ENCODE measurements at regions not wholly inside any gene's neighbourhood (a gene's known extent, or its start where the extent isn't known, plus 50 kb on each side); places are given as distances from the start of the nearest gene placed in this dataset.

GRCh38 chr11:92411431-92411830 lies 186.8 kb downstream of the FAT3 start:
- no peaks in the 10 kb centered on the region for H3K4me1 ChIP-seq (ENCODE audit: control insufficient read depth in 2 of 2, insufficient read depth in 2 of 2, low read length in 2 of 2)
- H3K27ac ChIP-seq (ENCODE audit: low read depth in 2 of 2, low read length in 2 of 2) = no peak overlapping the region
- no peak overlapping the region for H3K9ac ChIP-seq (ENCODE audit: low read depth in 1 of 2, low read length in 2 of 2)
- H3K4me3 ChIP-seq (ENCODE audit: low read length in 2 of 2) = no peak overlapping the region
- no peaks in the 10 kb centered on the region for H3K9me3 ChIP-seq (ENCODE audit: control insufficient read depth in 2 of 2, low read length in 2 of 2)
- no peaks in the 10 kb centered on the region for H3K27me3 ChIP-seq (ENCODE audit: control insufficient read depth in 2 of 2, insufficient read depth in 2 of 2, low read length in 2 of 2)
- no peaks in the 10 kb centered on the region for H3K36me3 ChIP-seq (ENCODE audit: control insufficient read depth in 2 of 2, insufficient read depth in 2 of 2, low read length in 2 of 2)

GRCh38 chr11:92413757-92414513 lies 189.3 kb downstream of the FAT3 start:
- Histone ChIP-seq H3K27ac (ENCODE audit: low read depth in 2 of 2, low read length in 2 of 2) (no peak overlapping the region), H3K9ac (ENCODE audit: low read depth in 1 of 2, low read length in 2 of 2) (no peak overlapping the region), H3K4me1 (ENCODE audit: control insufficient read depth in 2 of 2, insufficient read depth in 2 of 2, low read length in 2 of 2) (no peaks in the 10 kb centered on the region), H3K9me3 (ENCODE audit: control insufficient read depth in 2 of 2, low read length in 2 of 2) (no peaks in the 10 kb centered on the region), H3K27me3 (ENCODE audit: control insufficient read depth in 2 of 2, insufficient read depth in 2 of 2, low read length in 2 of 2) (no peaks in the 10 kb centered on the region), H3K4me3 (ENCODE audit: low read length in 2 of 2) (no peak overlapping the region), H3K36me3 (ENCODE audit: control insufficient read depth in 2 of 2, insufficient read depth in 2 of 2, low read length in 2 of 2) (no peaks in the 10 kb centered on the region)

- H3K36me3 ChIP-seq (ENCODE audit: control insufficient read depth in 2 of 2, insufficient read depth in 2 of 2, low read length in 2 of 2) = no peaks in the 10 kb centered on the region
- no peak overlapping the region for H3K9ac ChIP-seq (ENCODE audit: low read depth in 1 of 2, low read length in 2 of 2)
- H3K27me3 ChIP-seq (ENCODE audit: control insufficient read depth in 2 of 2, insufficient read depth in 2 of 2, low read length in 2 of 2) = no peaks in the 10 kb centered on the region
- H3K27ac ChIP-seq (ENCODE audit: low read depth in 2 of 2, low read length in 2 of 2) = no peak overlapping the region
- H3K4me3 ChIP-seq (ENCODE audit: low read length in 2 of 2) = no peak overlapping the region
- H3K9me3 ChIP-seq (ENCODE audit: control insufficient read depth in 2 of 2, low read length in 2 of 2) = no peaks in the 10 kb centered on the region
- H3K4me1 ChIP-seq (ENCODE audit: control insufficient read depth in 2 of 2, insufficient read depth in 2 of 2, low read length in 2 of 2) = no peaks in the 10 kb centered on the region
These were observed 192.5 kb downstream of the FAT3 start for GRCh38 chr11:92416971-92417725.

GRCh38 chr11:92423115-92424034 lies 198.8 kb downstream of the FAT3 start:
- Histone ChIP-seq H3K9me3 (ENCODE audit: control insufficient read depth in 2 of 2, low read length in 2 of 2) (no peaks in the 10 kb centered on the region), H3K27ac (ENCODE audit: low read depth in 2 of 2, low read length in 2 of 2) (no peak overlapping the region), H3K4me1 (ENCODE audit: control insufficient read depth in 2 of 2, insufficient read depth in 2 of 2, low read length in 2 of 2) (no peaks in the 10 kb centered on the region), H3K9ac (ENCODE audit: low read depth in 1 of 2, low read length in 2 of 2) (no peak overlapping the region), H3K27me3 (ENCODE audit: control insufficient read depth in 2 of 2, insufficient read depth in 2 of 2, low read length in 2 of 2) (no peaks in the 10 kb centered on the region), H3K36me3 (ENCODE audit: control insufficient read depth in 2 of 2, insufficient read depth in 2 of 2, low read length in 2 of 2) (no peaks in the 10 kb centered on the region), H3K4me3 (ENCODE audit: low read length in 2 of 2) (no peak overlapping the region)

GRCh38 chr11:92424281-92424680 lies 199.7 kb downstream of the FAT3 start:
- H3K9ac ChIP-seq (ENCODE audit: low read depth in 1 of 2, low read length in 2 of 2) = no peak overlapping the region
- no peak overlapping the region for H3K27ac ChIP-seq (ENCODE audit: low read depth in 2 of 2, low read length in 2 of 2)
- no peaks in the 10 kb centered on the region for H3K36me3 ChIP-seq (ENCODE audit: control insufficient read depth in 2 of 2, insufficient read depth in 2 of 2, low read length in 2 of 2)
- no peaks in the 10 kb centered on the region for H3K9me3 ChIP-seq (ENCODE audit: control insufficient read depth in 2 of 2, low read length in 2 of 2)
- H3K27me3 ChIP-seq (ENCODE audit: control insufficient read depth in 2 of 2, insufficient read depth in 2 of 2, low read length in 2 of 2) = no peaks in the 10 kb centered on the region
- no peaks in the 10 kb centered on the region for H3K4me1 ChIP-seq (ENCODE audit: control insufficient read depth in 2 of 2, insufficient read depth in 2 of 2, low read length in 2 of 2)
- no peak overlapping the region for H3K4me3 ChIP-seq (ENCODE audit: low read length in 2 of 2)

GRCh38 chr11:92425127-92425526 lies 200.5 kb downstream of the FAT3 start:
- H3K4me1 ChIP-seq (ENCODE audit: control insufficient read depth in 2 of 2, insufficient read depth in 2 of 2, low read length in 2 of 2) = no peaks in the 10 kb centered on the region
- H3K27me3 ChIP-seq (ENCODE audit: control insufficient read depth in 2 of 2, insufficient read depth in 2 of 2, low read length in 2 of 2) = no peaks in the 10 kb centered on the region
- no peak overlapping the region for H3K9ac ChIP-seq (ENCODE audit: low read depth in 1 of 2, low read length in 2 of 2)
- no peaks in the 10 kb centered on the region for H3K36me3 ChIP-seq (ENCODE audit: control insufficient read depth in 2 of 2, insufficient read depth in 2 of 2, low read length in 2 of 2)
- no peak overlapping the region for H3K27ac ChIP-seq (ENCODE audit: low read depth in 2 of 2, low read length in 2 of 2)
- H3K4me3 ChIP-seq (ENCODE audit: low read length in 2 of 2) = no peak overlapping the region
- no peaks in the 10 kb centered on the region for H3K9me3 ChIP-seq (ENCODE audit: control insufficient read depth in 2 of 2, low read length in 2 of 2)

GRCh38 chr11:92432515-92432914 lies 207.9 kb downstream of the FAT3 start:
- Histone ChIP-seq H3K4me3 (ENCODE audit: low read length in 2 of 2) (no peak overlapping the region), H3K9me3 (ENCODE audit: control insufficient read depth in 2 of 2, low read length in 2 of 2) (no peaks in the 10 kb centered on the region), H3K27me3 (ENCODE audit: control insufficient read depth in 2 of 2, insufficient read depth in 2 of 2, low read length in 2 of 2) (no peaks in the 10 kb centered on the region), H3K36me3 (ENCODE audit: control insufficient read depth in 2 of 2, insufficient read depth in 2 of 2, low read length in 2 of 2) (no peaks in the 10 kb centered on the region), H3K9ac (ENCODE audit: low read depth in 1 of 2, low read length in 2 of 2) (no peak overlapping the region), H3K4me1 (ENCODE audit: control insufficient read depth in 2 of 2, insufficient read depth in 2 of 2, low read length in 2 of 2) (no peaks in the 10 kb centered on the region), H3K27ac (ENCODE audit: low read depth in 2 of 2, low read length in 2 of 2) (no peak overlapping the region)

- Histone ChIP-seq H3K4me1 (ENCODE audit: control insufficient read depth in 2 of 2, insufficient read depth in 2 of 2, low read length in 2 of 2) (no peaks in the 10 kb centered on the region), H3K4me3 (ENCODE audit: low read length in 2 of 2) (no peak overlapping the region), H3K9ac (ENCODE audit: low read depth in 1 of 2, low read length in 2 of 2) (no peak overlapping the region), H3K27me3 (ENCODE audit: control insufficient read depth in 2 of 2, insufficient read depth in 2 of 2, low read length in 2 of 2) (no peaks in the 10 kb centered on the region), H3K27ac (ENCODE audit: low read depth in 2 of 2, low read length in 2 of 2) (no peak overlapping the region), H3K36me3 (ENCODE audit: control insufficient read depth in 2 of 2, insufficient read depth in 2 of 2, low read length in 2 of 2) (no peaks in the 10 kb centered on the region), H3K9me3 (ENCODE audit: control insufficient read depth in 2 of 2, low read length in 2 of 2) (no peaks in the 10 kb centered on the region)
These were observed 211.7 kb downstream of the FAT3 start for GRCh38 chr11:92436034-92436920.

- H3K27ac ChIP-seq (ENCODE audit: low read depth in 2 of 2, low read length in 2 of 2) = no peak overlapping the region
- H3K9me3 ChIP-seq (ENCODE audit: control insufficient read depth in 2 of 2, low read length in 2 of 2) = no peaks in the 10 kb centered on the region
- H3K9ac ChIP-seq (ENCODE audit: low read depth in 1 of 2, low read length in 2 of 2) = no peak overlapping the region
These were observed 214.5 kb downstream of the FAT3 start for GRCh38 chr11:92439133-92439532.

More at GRCh38 chr11:92439133-92439532, 214.5 kb downstream of the FAT3 start:
- Histone ChIP-seq H3K27me3 (ENCODE audit: control insufficient read depth in 2 of 2, insufficient read depth in 2 of 2, low read length in 2 of 2) (no peaks in the 10 kb centered on the region), H3K4me1 (ENCODE audit: control insufficient read depth in 2 of 2, insufficient read depth in 2 of 2, low read length in 2 of 2) (no peaks in the 10 kb centered on the region), H3K4me3 (ENCODE audit: low read length in 2 of 2) (no peak overlapping the region), H3K36me3 (ENCODE audit: control insufficient read depth in 2 of 2, insufficient read depth in 2 of 2, low read length in 2 of 2) (no peaks in the 10 kb centered on the region)
